A673 (cell line): ENCODE measurements at regions not wholly inside any gene's neighbourhood (a gene's known extent, or its start where the extent isn't known, plus 50 kb on each side); places are given as distances from the start of the nearest gene placed in this dataset.
"Not testable (repeated sequence)": the region's sequence is repeated elsewhere in the genome, so short reads cannot be mapped to it uniquely, and the experiment has no call there.

Source experiments
- BruUV-seq: library from RNA; stranded (reverse); fragments of 400-500 nt; replicated peaks from 2 replicates; lab custom pipeline; 2021; lab: Mats Ljungman, UMichigan
- CTCF ChIA-PET: fragments of 300-600 bp; sonication (Branson Sonifier 250); formaldehyde crosslinking; loops from one replicate; lab custom pipeline; 2022; ENCODE audit warnings: antibody characterized with exemption; lab: Charles Lee
- POLR2A ChIA-PET: fragments of 300-600 bp; sonication (Branson Sonifier 250); formaldehyde crosslinking; loops from one replicate; lab custom pipeline; 2022; ENCODE audit warnings: antibody characterized with exemption; ENCODE audit not compliant: low non-redundant PET; lab: Charles Lee
- DNase-seq: peaks from one replicate; pipeline ENCODE4 v3.0.0-alpha.2; 2015; ENCODE audit warnings: low spot score
- H3K27ac ChIP-seq: fragments of 200-600 bp; sonication (generic); 2 replicates; pipeline ENCODE4 v1.5.1; 2016; ENCODE audit warnings: mixed run types, low read depth, mild to moderate bottlenecking, mixed read lengths, antibody characterized with exemption, low read length; ENCODE audit not compliant: poor library complexity, severe bottlenecking
- H3K27me3 ChIP-seq: fragments of 200-600 bp; sonication (generic); replicated peaks from 2 replicates; pipeline ENCODE4 v1.6.1; 2017; ENCODE audit warnings: mixed run types, low read depth, mild to moderate bottlenecking, mixed read lengths, antibody characterized with exemption, low read length; ENCODE audit not compliant: insufficient read depth, poor library complexity
- H3K36me3 ChIP-seq: fragments of 200-600 bp; sonication (generic); 2 replicates; pipeline ENCODE4 v1.6.1; 2016; ENCODE audit warnings: mixed run types, mild to moderate bottlenecking, mixed read lengths, antibody characterized with exemption, low read length; ENCODE audit not compliant: insufficient read depth, poor library complexity, severe bottlenecking
- H3K4me1 ChIP-seq: fragments of 200-600 bp; sonication (generic); 2 replicates; pipeline ENCODE4 v1.6.1; 2017; ENCODE audit warnings: mixed run types, mild to moderate bottlenecking, mixed read lengths, antibody characterized with exemption, low read length; ENCODE audit not compliant: insufficient read depth, poor library complexity, severe bottlenecking
- H3K4me3 ChIP-seq: fragments of 200-600 bp; sonication (generic); 2 replicates; pipeline ENCODE4 v1.5.1; 2016; ENCODE audit warnings: low read depth, mixed run types, mild to moderate bottlenecking, mixed read lengths, low read length; ENCODE audit not compliant: poor library complexity, severe bottlenecking
- H3K9me3 ChIP-seq: fragments of 200-600 bp; sonication (generic); 2 replicates; pipeline ENCODE4 v1.6.1; 2016; ENCODE audit warnings: mixed run types, low read depth, mild to moderate bottlenecking, mixed read lengths, antibody characterized with exemption, low read length; ENCODE audit not compliant: poor library complexity, severe bottlenecking
- CTCF ChIP-seq: fragments of 300-800, 200-600 bp; sonication (generic); conservative IDR thresholded peaks from 2 replicates; pipeline ENCODE4 v1.5.1; 2017; ENCODE audit warnings: low read depth, mild to moderate bottlenecking, antibody characterized with exemption, low read length, moderate library complexity, mixed read lengths
- EZH2 ChIP-seq: fragments of 200-600 bp; sonication (generic); IDR thresholded peaks from 2 replicates; pipeline ENCODE4 v1.6.1; 2017; ENCODE audit warnings: borderline replicate concordance, low read depth, mild to moderate bottlenecking, mixed read lengths, antibody characterized with exemption, low read length; ENCODE audit not compliant: poor library complexity, severe bottlenecking
- intact Hi-C: fragments of 100-400 bp; cut with micrococcal nuclease; formaldehyde crosslinking; loops from one replicate; pipeline ENCODE4 v1.10.0; 2022; ENCODE audit not compliant: unreplicated experiment

- intact Hi-C loops = no loop called here
- Histone ChIP-seq H3K27ac (no peak overlapping the region), H3K4me3 (no peak overlapping the region), H3K36me3 (no peaks in the 10 kb centered on the region), H3K27me3 (no peaks in the 10 kb centered on the region), H3K9me3 (no peaks in the 10 kb centered on the region), H3K4me1 (no peaks in the 10 kb centered on the region)
- ChIA-PET POLR2A (no interaction called here), CTCF (no interaction called here)
- DNase-seq = no peak
- TF ChIP-seq EZH2 (no peak), CTCF (no peak)
- BruUV-seq = no TSS peak
Observed at GRCh38 chr3:106103383-106103782, 234.6 kb upstream of the CBLB start.

GRCh38 chr3:106104078-106104477, 235.3 kb upstream of the CBLB start:
- no peaks in the 10 kb centered on the region for H3K27me3 ChIP-seq
- H3K9me3 ChIP-seq = no peaks in the 10 kb centered on the region
- H3K4me3 ChIP-seq = no peak overlapping the region
- no peak for TF ChIP-seq CTCF
- intact Hi-C loops = no loop called here
- ChIA-PET CTCF (no interaction called here), POLR2A (no interaction called here)
- H3K36me3 ChIP-seq = no peaks in the 10 kb centered on the region
- DNase-seq = no peak
- no TSS peak for BruUV-seq
- H3K27ac ChIP-seq = no peak overlapping the region
- H3K4me1 ChIP-seq = no peaks in the 10 kb centered on the region

- ChIA-PET CTCF (no interaction called here), POLR2A (no interaction called here)
- intact Hi-C loops = no loop called here
- Histone ChIP-seq H3K9me3 (no peaks in the 10 kb centered on the region), H3K27ac (no peak overlapping the region), H3K4me1 (peaks cover 3% of the 10 kb centered on the region), H3K27me3 (no peaks in the 10 kb centered on the region), H3K36me3 (no peaks in the 10 kb centered on the region), H3K4me3 (no peak overlapping the region)
- no peak for DNase-seq
- TF ChIP-seq EZH2 = no peak
- no peak for TF ChIP-seq CTCF
- no TSS peak for BruUV-seq
Observed at GRCh38 chr3:106108925-106109324, 240.1 kb upstream of the CBLB start.

- H3K4me1 ChIP-seq, H3K36me3 ChIP-seq, intact Hi-C loops, H3K27ac ChIP-seq, POLR2A ChIA-PET, BruUV-seq, DNase-seq, CTCF ChIA-PET, H3K9me3 ChIP-seq, H3K4me3 ChIP-seq, H3K27me3 ChIP-seq: not testable (repeated sequence)
Observed at GRCh38 chr3:106112561-106112960, 243.7 kb upstream of the CBLB start.
